ENCODE measurements at regions not wholly inside any gene's neighbourhood (a gene's known extent, or its start where the extent isn't known, plus 50 kb on each side); places are given as distances from the start of the nearest gene placed in this dataset.

DNA sequence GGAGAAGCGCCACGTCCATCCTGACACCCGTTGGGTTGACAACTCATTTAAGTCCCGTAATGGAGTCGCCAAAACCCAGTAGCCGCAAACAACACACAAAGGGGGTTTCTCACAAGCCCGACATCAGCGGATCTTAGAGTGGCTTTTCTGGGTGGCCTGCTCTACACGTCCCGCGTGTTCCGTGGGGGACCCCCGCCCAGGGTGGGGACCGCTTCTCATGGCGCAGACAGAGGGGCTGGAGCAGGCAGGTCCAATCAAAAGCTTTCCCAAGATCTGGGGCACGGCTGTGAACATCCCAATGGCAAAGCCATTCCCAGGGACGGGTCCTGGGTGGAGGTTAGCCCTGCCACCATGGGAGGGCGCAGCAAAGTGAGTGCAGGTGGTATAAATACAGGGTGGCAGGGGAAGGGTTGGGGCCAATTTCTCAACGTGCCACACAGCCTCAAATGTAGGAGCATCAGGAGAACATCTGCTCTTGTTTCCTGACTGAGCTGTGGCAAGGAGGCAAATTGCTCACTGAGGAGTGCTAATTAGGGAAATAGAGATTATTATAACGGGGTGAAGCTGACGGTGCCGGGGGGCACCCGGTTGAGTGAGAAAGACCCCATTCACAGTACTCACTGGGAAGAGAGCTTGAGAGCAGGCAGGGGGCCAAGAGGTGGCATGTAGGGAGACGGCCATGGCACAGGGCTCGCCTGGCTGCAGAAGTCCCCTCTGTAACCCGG, 1447.2 kb downstream of the TBC1D22A start:
- TF ChIP-seq, protein P1, sequence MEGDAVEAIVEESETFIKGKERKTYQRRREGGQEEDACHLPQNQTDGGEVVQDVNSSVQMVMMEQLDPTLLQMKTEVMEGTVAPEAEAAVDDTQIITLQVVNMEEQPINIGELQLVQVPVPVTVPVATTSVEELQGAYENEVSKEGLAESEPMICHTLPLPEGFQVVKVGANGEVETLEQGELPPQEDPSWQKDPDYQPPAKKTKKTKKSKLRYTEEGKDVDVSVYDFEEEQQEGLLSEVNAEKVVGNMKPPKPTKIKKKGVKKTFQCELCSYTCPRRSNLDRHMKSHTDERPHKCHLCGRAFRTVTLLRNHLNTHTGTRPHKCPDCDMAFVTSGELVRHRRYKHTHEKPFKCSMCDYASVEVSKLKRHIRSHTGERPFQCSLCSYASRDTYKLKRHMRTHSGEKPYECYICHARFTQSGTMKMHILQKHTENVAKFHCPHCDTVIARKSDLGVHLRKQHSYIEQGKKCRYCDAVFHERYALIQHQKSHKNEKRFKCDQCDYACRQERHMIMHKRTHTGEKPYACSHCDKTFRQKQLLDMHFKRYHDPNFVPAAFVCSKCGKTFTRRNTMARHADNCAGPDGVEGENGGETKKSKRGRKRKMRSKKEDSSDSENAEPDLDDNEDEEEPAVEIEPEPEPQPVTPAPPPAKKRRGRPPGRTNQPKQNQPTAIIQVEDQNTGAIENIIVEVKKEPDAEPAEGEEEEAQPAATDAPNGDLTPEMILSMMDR (IDR thresholded peaks at IDR 0.05) = no peak
- no peak for TF ChIP-seq ZFX (IDR thresholded peaks at IDR 0.05; ENCODE audit: borderline replicate concordance)
